ENCODE measurements at regions not wholly inside any gene's neighbourhood (a gene's known extent, or its start where the extent isn't known, plus 50 kb on each side); places are given as distances from the start of the nearest gene placed in this dataset.

GRCh38 chr2:150997066-150997465 lies 264.6 kb downstream of the RBM43 start:
- 98 to 100% methylated on average over 4 of the region's 4 CpGs for WGBS, 2 donors
- intact Hi-C loops (cut with DNase I): no loop called here

GRCh38 chr2:150994076-150994475 lies 267.6 kb downstream of the RBM43 start:
- Histone ChIP-seq H3K4me1 (ENCODE audit: control insufficient read depth in 1 of 2, insufficient read depth in 2 of 2, low read length in 2 of 2) (no peaks in the 10 kb centered on the region), H3K4me3 (ENCODE audit: low read length in 2 of 2) (no peak overlapping the region), H3K27ac (ENCODE audit: low read depth in 1 of 2, low read length in 2 of 2) (no peak overlapping the region), H3K36me3 (ENCODE audit: control insufficient read depth in 1 of 2, insufficient read depth in 2 of 2, low read length in 1 of 2) (no peaks in the 10 kb centered on the region), H3K9me3 (ENCODE audit: control insufficient read depth, low read length) (no peaks in the 10 kb centered on the region), H3K27me3 (ENCODE audit: control insufficient read depth in 1 of 2, insufficient read depth in 2 of 2, low read length in 1 of 2) (no peaks in the 10 kb centered on the region)
- WGBS, 2 donors: 7 to 8% methylated on average over 2 of the region's 2 CpGs
- no peak for ATAC-seq (ENCODE audit: low FRiP score)
- no peak for DNase-seq
- intact Hi-C loops (cut with DNase I): no loop called here

More at GRCh38 chr2:150997066-150997465, 264.6 kb downstream of the RBM43 start:
- ATAC-seq (ENCODE audit: low FRiP score) (no peak), DNase-seq (no peak)
- H3K4me1 ChIP-seq (ENCODE audit: control insufficient read depth in 1 of 2, insufficient read depth in 2 of 2, low read length in 2 of 2): no peaks in the 10 kb centered on the region
- no peaks in the 10 kb centered on the region for H3K36me3 ChIP-seq (ENCODE audit: control insufficient read depth in 1 of 2, insufficient read depth in 2 of 2, low read length in 1 of 2)
- no peaks in the 10 kb centered on the region for H3K27me3 ChIP-seq (ENCODE audit: control insufficient read depth in 1 of 2, insufficient read depth in 2 of 2, low read length in 1 of 2)
- H3K27ac ChIP-seq (ENCODE audit: low read depth in 1 of 2, low read length in 2 of 2): no peak overlapping the region
- H3K4me3 ChIP-seq (ENCODE audit: low read length in 2 of 2): no peak overlapping the region
- H3K9me3 ChIP-seq (ENCODE audit: control insufficient read depth, low read length): no peaks in the 10 kb centered on the region

GRCh38 chr2:150989969-150990368 lies 271.7 kb downstream of the RBM43 start:
- WGBS, 2 donors: 83 to 89% methylated on average over 1 of the region's 1 CpG
- DNase-seq: no peak

GRCh38 chr2:150985741-150986140 lies 275.9 kb downstream of the RBM43 start:
- DNase-seq (no peak), ATAC-seq (ENCODE audit: low FRiP score) (no peak)
- Histone ChIP-seq H3K4me1 (ENCODE audit: control insufficient read depth in 1 of 2, insufficient read depth in 2 of 2, low read length in 2 of 2) (no peaks in the 10 kb centered on the region), H3K27ac (ENCODE audit: low read depth in 1 of 2, low read length in 2 of 2) (no peak overlapping the region), H3K9me3 (ENCODE audit: control insufficient read depth, low read length) (peaks cover 7% of the 10 kb centered on the region), H3K36me3 (ENCODE audit: control insufficient read depth in 1 of 2, insufficient read depth in 2 of 2, low read length in 1 of 2) (no peaks in the 10 kb centered on the region), H3K4me3 (ENCODE audit: low read length in 2 of 2) (no peak overlapping the region), H3K27me3 (ENCODE audit: control insufficient read depth in 1 of 2, insufficient read depth in 2 of 2, low read length in 1 of 2) (no peaks in the 10 kb centered on the region)
- intact Hi-C loops (cut with DNase I): no loop called here

More at GRCh38 chr2:150989969-150990368, 271.7 kb downstream of the RBM43 start:
- no peak for ATAC-seq (ENCODE audit: low FRiP score)
- Histone ChIP-seq H3K36me3 (ENCODE audit: control insufficient read depth in 1 of 2, insufficient read depth in 2 of 2, low read length in 1 of 2) (no peaks in the 10 kb centered on the region), H3K9me3 (ENCODE audit: control insufficient read depth, low read length) (peaks cover 6% of the 10 kb centered on the region), H3K27me3 (ENCODE audit: control insufficient read depth in 1 of 2, insufficient read depth in 2 of 2, low read length in 1 of 2) (no peaks in the 10 kb centered on the region), H3K4me3 (ENCODE audit: low read length in 2 of 2) (no peak overlapping the region), H3K27ac (ENCODE audit: low read depth in 1 of 2, low read length in 2 of 2) (no peak overlapping the region), H3K4me1 (ENCODE audit: control insufficient read depth in 1 of 2, insufficient read depth in 2 of 2, low read length in 2 of 2) (no peaks in the 10 kb centered on the region)
- intact Hi-C loops (cut with DNase I): no loop called here

GRCh38 chr2:150983314-150983897 lies 278.3 kb downstream of the RBM43 start:
- H3K4me3 ChIP-seq (ENCODE audit: low read length in 2 of 2): no peak overlapping the region
- DNase-seq: no peak
- H3K27me3 ChIP-seq (ENCODE audit: control insufficient read depth in 1 of 2, insufficient read depth in 2 of 2, low read length in 1 of 2): no peaks in the 10 kb centered on the region
- H3K27ac ChIP-seq (ENCODE audit: low read depth in 1 of 2, low read length in 2 of 2): no peak overlapping the region
- 92 to 95% methylated on average over 1 of the region's 1 CpG for WGBS, 2 donors
- ATAC-seq (ENCODE audit: low FRiP score): no peak
- H3K4me1 ChIP-seq (ENCODE audit: control insufficient read depth in 1 of 2, insufficient read depth in 2 of 2, low read length in 2 of 2): no peaks in the 10 kb centered on the region
- intact Hi-C loops (cut with DNase I): no loop called here
- no peaks in the 10 kb centered on the region for H3K36me3 ChIP-seq (ENCODE audit: control insufficient read depth in 1 of 2, insufficient read depth in 2 of 2, low read length in 1 of 2)
- peaks cover 7% of the 10 kb centered on the region for H3K9me3 ChIP-seq (ENCODE audit: control insufficient read depth, low read length)

GRCh38 chr2:150981826-150982225 lies 279.8 kb downstream of the RBM43 start:
- H3K4me3 ChIP-seq (ENCODE audit: low read length in 2 of 2): no peak overlapping the region
- H3K27me3 ChIP-seq (ENCODE audit: control insufficient read depth in 1 of 2, insufficient read depth in 2 of 2, low read length in 1 of 2): no peaks in the 10 kb centered on the region
- no peaks in the 10 kb centered on the region for H3K36me3 ChIP-seq (ENCODE audit: control insufficient read depth in 1 of 2, insufficient read depth in 2 of 2, low read length in 1 of 2)
- DNase-seq (no peak), ATAC-seq (ENCODE audit: low FRiP score) (no peak)
- 46 to 65% methylated on average over 2 of the region's 2 CpGs for WGBS, 2 donors
- intact Hi-C loops (cut with DNase I): no loop called here
- H3K9me3 ChIP-seq (ENCODE audit: control insufficient read depth, low read length): peaks cover 3% of the 10 kb centered on the region
- no peaks in the 10 kb centered on the region for H3K4me1 ChIP-seq (ENCODE audit: control insufficient read depth in 1 of 2, insufficient read depth in 2 of 2, low read length in 2 of 2)
- H3K27ac ChIP-seq (ENCODE audit: low read depth in 1 of 2, low read length in 2 of 2): no peak overlapping the region

GRCh38 chr2:150978053-150978452 lies 283.6 kb downstream of the RBM43 start:
- Histone ChIP-seq H3K9me3 (ENCODE audit: control insufficient read depth, low read length) (no peaks in the 10 kb centered on the region), H3K27me3 (ENCODE audit: control insufficient read depth in 1 of 2, insufficient read depth in 2 of 2, low read length in 1 of 2) (no peaks in the 10 kb centered on the region), H3K4me3 (ENCODE audit: low read length in 2 of 2) (no peak overlapping the region), H3K4me1 (ENCODE audit: control insufficient read depth in 1 of 2, insufficient read depth in 2 of 2, low read length in 2 of 2) (no peaks in the 10 kb centered on the region), H3K36me3 (ENCODE audit: control insufficient read depth in 1 of 2, insufficient read depth in 2 of 2, low read length in 1 of 2) (no peaks in the 10 kb centered on the region), H3K27ac (ENCODE audit: low read depth in 1 of 2, low read length in 2 of 2) (no peak overlapping the region)
- no peak for ATAC-seq (ENCODE audit: low FRiP score)
- intact Hi-C loops (cut with DNase I): no loop called here
- no peak for DNase-seq
- WGBS, 2 donors: 46 to 60% methylated on average over 3 of the region's 3 CpGs

GRCh38 chr2:150977296-150977695 lies 284.4 kb downstream of the RBM43 start:
- ATAC-seq (ENCODE audit: low FRiP score) (no peak), DNase-seq (no peak)
- 93 to 94% methylated on average over 4 of the region's 4 CpGs for WGBS, 2 donors
- H3K27ac ChIP-seq (ENCODE audit: low read depth in 1 of 2, low read length in 2 of 2): no peak overlapping the region
- H3K36me3 ChIP-seq (ENCODE audit: control insufficient read depth in 1 of 2, insufficient read depth in 2 of 2, low read length in 1 of 2): no peaks in the 10 kb centered on the region
- no peaks in the 10 kb centered on the region for H3K27me3 ChIP-seq (ENCODE audit: control insufficient read depth in 1 of 2, insufficient read depth in 2 of 2, low read length in 1 of 2)
- H3K4me3 ChIP-seq (ENCODE audit: low read length in 2 of 2): no peak overlapping the region
- no peaks in the 10 kb centered on the region for H3K4me1 ChIP-seq (ENCODE audit: control insufficient read depth in 1 of 2, insufficient read depth in 2 of 2, low read length in 2 of 2)
- intact Hi-C loops (cut with DNase I): no loop called here
- no peaks in the 10 kb centered on the region for H3K9me3 ChIP-seq (ENCODE audit: control insufficient read depth, low read length)

GRCh38 chr2:150976604-150977003 lies 285.1 kb downstream of the RBM43 start:
- Histone ChIP-seq H3K9me3 (ENCODE audit: control insufficient read depth, low read length) (no peaks in the 10 kb centered on the region), H3K4me1 (ENCODE audit: control insufficient read depth in 1 of 2, insufficient read depth in 2 of 2, low read length in 2 of 2) (no peaks in the 10 kb centered on the region), H3K36me3 (ENCODE audit: control insufficient read depth in 1 of 2, insufficient read depth in 2 of 2, low read length in 1 of 2) (no peaks in the 10 kb centered on the region), H3K27me3 (ENCODE audit: control insufficient read depth in 1 of 2, insufficient read depth in 2 of 2, low read length in 1 of 2) (no peaks in the 10 kb centered on the region), H3K4me3 (ENCODE audit: low read length in 2 of 2) (no peak overlapping the region), H3K27ac (ENCODE audit: low read depth in 1 of 2, low read length in 2 of 2) (no peak overlapping the region)
- no peak for DNase-seq
- intact Hi-C loops (cut with DNase I): no loop called here
- no peak for ATAC-seq (ENCODE audit: low FRiP score)

All from aorta (tissue), 5 donors.